Mesothelial cell of epicardium (in vitro differentiated cells): ENCODE measurements at regions not wholly inside any gene's neighbourhood (a gene's known extent, or its start where the extent isn't known, plus 50 kb on each side); places are given as distances from the start of the nearest gene placed in this dataset.

Experiments
- DNase-seq, 2 experiments: peaks; one replicate each; pipeline ENCODE4 v3.0.0; 2021; ENCODE audit warnings: low spot score in 2 of 2; ENCODE audit not compliant: unreplicated experiment in 2 of 2
- H3K27ac Mint-ChIP-seq: 2 replicates; pipeline ENCODE4 v1.8.0; 2021; ENCODE audit warnings: mixed read lengths
- H3K27me3 Mint-ChIP-seq: 2 replicates; pipeline ENCODE4 v1.8.0; 2021; ENCODE audit warnings: low read depth, mixed read lengths
- H3K36me3 Mint-ChIP-seq: 2 replicates; pipeline ENCODE4 v1.8.0; 2021; ENCODE audit warnings: mixed read lengths
- H3K4me1 Mint-ChIP-seq: 2 replicates; pipeline ENCODE4 v1.8.0; 2021; ENCODE audit warnings: mixed read lengths
- H3K4me3 Mint-ChIP-seq: 2 replicates; pipeline ENCODE4 v1.8.0; 2021; ENCODE audit warnings: mild to moderate bottlenecking, moderate library complexity, mixed read lengths
- H3K9me3 Mint-ChIP-seq: 2 replicates; pipeline ENCODE4 v1.8.0; 2021; ENCODE audit warnings: mixed read lengths
- TF ChIP-seq, protein P1 (sequence below): fragments of 200-600 bp; sonication (generic); IDR thresholded peaks from one replicate; pipeline ENCODE4 v1.5.0; 2021; ENCODE audit warnings: antibody characterized with exemption; ENCODE audit not compliant: unreplicated experiment

DNA sequence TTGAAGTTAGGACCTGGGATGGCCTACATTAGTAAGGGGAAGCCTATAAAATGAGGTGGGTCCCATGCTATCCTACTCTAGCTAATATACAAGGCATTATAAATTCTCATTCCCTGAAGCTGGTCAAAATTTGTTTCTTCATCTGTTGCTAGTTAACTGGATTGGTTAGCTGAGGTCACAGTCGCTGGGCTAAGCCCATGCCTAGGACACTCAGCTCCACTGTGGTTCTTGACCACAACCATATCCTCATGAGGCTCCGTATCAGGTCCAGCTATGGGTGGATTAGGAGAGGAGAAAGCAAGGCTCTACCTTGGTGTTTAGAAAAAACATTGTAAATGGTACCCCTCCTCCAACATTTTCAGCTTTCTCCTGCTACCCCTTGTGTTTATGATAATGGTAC is 52.8 kb upstream of the RAI14 start:
- TF ChIP-seq, protein P1, sequence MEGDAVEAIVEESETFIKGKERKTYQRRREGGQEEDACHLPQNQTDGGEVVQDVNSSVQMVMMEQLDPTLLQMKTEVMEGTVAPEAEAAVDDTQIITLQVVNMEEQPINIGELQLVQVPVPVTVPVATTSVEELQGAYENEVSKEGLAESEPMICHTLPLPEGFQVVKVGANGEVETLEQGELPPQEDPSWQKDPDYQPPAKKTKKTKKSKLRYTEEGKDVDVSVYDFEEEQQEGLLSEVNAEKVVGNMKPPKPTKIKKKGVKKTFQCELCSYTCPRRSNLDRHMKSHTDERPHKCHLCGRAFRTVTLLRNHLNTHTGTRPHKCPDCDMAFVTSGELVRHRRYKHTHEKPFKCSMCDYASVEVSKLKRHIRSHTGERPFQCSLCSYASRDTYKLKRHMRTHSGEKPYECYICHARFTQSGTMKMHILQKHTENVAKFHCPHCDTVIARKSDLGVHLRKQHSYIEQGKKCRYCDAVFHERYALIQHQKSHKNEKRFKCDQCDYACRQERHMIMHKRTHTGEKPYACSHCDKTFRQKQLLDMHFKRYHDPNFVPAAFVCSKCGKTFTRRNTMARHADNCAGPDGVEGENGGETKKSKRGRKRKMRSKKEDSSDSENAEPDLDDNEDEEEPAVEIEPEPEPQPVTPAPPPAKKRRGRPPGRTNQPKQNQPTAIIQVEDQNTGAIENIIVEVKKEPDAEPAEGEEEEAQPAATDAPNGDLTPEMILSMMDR: no peak
- no peaks in the 10 kb centered on the region for H3K27me3 Mint-ChIP-seq
- H3K9me3 Mint-ChIP-seq: peaks cover 5% of the 10 kb centered on the region
- H3K36me3 Mint-ChIP-seq: peaks cover 2% of the 10 kb centered on the region
- DNase-seq: no peak
- no peak overlapping the region for H3K27ac Mint-ChIP-seq
- peaks cover 26% of the 10 kb centered on the region for H3K4me1 Mint-ChIP-seq
- no peak overlapping the region for H3K4me3 Mint-ChIP-seq

DNA sequence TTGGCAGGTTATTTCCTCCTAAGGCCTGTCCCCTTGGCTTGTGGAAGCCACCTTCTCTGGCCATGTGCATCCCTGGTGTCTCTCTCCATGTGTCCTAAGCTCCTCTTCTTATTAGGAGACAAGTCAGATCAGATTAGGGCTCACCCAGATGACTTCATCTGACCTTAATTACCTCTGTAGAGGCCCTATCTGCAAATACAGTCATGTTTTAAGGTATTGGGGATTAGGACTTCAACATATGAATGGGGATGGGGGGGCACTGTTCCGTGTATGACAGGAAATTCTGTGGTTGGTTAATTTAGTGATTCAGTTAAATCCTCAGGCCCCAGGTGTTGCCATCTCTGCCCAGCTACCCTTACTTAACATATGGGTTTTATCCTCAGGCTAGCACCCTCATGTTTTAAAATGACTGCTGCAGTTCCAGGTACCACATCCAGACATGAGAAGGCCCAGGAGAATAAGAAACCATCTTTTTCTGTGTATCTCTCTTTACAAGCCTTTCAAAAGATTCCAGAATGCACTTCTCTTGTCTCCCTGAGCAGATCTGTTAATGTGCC is 51.9 kb upstream of the RAI14 start:
- no peak overlapping the region for H3K4me3 Mint-ChIP-seq
- H3K27ac Mint-ChIP-seq: no peak overlapping the region
- DNase-seq: no peak
- H3K4me1 Mint-ChIP-seq: peaks cover 26% of the 10 kb centered on the region
- TF ChIP-seq, protein P1: no peak
- peaks cover 5% of the 10 kb centered on the region for H3K9me3 Mint-ChIP-seq
- H3K27me3 Mint-ChIP-seq: no peaks in the 10 kb centered on the region
- H3K36me3 Mint-ChIP-seq: peaks cover 2% of the 10 kb centered on the region

DNA sequence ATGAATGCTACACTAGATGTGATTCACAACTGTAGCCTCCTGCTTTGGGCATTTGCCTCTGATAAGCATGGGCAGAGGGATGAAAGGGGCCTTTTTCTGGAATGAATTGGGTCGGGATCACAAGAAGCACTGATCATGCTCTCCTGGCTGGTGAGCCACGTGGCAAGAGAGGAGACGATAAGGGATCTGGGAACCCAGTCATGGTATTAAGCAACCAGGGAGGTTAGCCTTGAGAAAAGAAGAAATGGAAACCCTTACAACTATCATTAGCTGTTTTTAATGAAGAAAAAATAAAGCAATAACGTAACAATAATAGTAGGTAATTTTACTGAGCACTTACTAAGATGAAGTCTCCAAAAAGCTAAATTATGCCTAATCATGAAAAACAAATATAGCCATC is 50.0 kb upstream of the RAI14 start:
- peaks cover 5% of the 10 kb centered on the region for H3K9me3 Mint-ChIP-seq
- no peak for DNase-seq
- peaks cover 2% of the 10 kb centered on the region for H3K36me3 Mint-ChIP-seq
- H3K4me1 Mint-ChIP-seq: peaks cover 33% of the 10 kb centered on the region
- no peak overlapping the region for H3K27ac Mint-ChIP-seq
- H3K4me3 Mint-ChIP-seq: no peak overlapping the region
- H3K27me3 Mint-ChIP-seq: no peaks in the 10 kb centered on the region
- TF ChIP-seq, protein P1: no peak
